Activated effector memory CD4-positive, alpha-beta T cell treated with Interleukin-2 at 50 U/mL for 16 hours (primary cell): ENCODE measurements at regions not wholly inside any gene's neighbourhood (a gene's known extent, or its start where the extent isn't known, plus 50 kb on each side); places are given as distances from the start of the nearest gene placed in this dataset.

Experiments
- DNase-seq: peaks from one replicate; pipeline ENCODE4 v3.0.0-alpha.2; 2020

- no peak for DNase-seq
These were observed 101.1 kb upstream of the FRY start for GRCh38 chr13:31930490-31930889.

- no peak for DNase-seq
These were observed 100.6 kb upstream of the FRY start for GRCh38 chr13:31930901-31931522.

DNA sequence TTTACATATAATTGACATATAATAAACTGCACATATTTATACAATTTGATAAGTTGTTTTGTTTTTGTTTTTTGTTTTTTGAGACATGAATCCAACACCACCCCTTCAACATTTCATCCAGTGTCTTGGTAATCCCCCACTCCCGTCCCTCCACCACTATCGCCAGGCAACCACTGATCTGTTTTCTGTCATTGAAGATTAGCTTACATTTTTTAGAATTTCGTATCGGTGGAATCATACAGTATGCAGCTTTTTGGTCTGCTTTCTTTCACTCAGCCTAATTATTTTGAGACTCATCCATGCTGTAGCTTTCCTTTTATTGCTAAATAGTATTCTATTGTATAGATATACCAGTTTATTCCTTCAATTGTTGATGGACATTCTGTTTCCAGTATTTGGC is 94.1 kb upstream of the FRY start:
- DNase-seq: no peak

GRCh38 chr13:31940076-31940475 is 91.5 kb upstream of the FRY start:
- no peak for DNase-seq

DNA sequence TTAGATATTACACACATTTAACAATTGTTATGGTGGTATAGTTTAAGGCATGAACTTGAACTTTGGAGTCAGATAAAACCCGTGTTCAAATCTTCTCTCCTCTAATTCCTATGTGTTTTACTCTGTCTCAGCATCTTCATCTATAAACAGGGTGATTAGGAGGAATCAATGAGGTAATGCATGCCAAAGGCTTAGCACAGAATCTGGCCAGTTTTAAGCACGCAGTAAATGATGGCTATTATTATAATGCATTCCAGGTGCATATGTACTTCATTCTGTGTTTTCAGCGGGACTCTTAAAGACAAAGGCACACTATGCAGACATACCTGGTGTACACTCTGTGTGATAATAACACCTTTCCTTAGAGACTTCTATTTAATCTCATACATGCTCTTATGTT is 88.0 kb upstream of the FRY start:
- DNase-seq: no peak

- no peak for DNase-seq
These were observed 87.1 kb upstream of the FRY start for GRCh38 chr13:31944262-31945160.

DNA sequence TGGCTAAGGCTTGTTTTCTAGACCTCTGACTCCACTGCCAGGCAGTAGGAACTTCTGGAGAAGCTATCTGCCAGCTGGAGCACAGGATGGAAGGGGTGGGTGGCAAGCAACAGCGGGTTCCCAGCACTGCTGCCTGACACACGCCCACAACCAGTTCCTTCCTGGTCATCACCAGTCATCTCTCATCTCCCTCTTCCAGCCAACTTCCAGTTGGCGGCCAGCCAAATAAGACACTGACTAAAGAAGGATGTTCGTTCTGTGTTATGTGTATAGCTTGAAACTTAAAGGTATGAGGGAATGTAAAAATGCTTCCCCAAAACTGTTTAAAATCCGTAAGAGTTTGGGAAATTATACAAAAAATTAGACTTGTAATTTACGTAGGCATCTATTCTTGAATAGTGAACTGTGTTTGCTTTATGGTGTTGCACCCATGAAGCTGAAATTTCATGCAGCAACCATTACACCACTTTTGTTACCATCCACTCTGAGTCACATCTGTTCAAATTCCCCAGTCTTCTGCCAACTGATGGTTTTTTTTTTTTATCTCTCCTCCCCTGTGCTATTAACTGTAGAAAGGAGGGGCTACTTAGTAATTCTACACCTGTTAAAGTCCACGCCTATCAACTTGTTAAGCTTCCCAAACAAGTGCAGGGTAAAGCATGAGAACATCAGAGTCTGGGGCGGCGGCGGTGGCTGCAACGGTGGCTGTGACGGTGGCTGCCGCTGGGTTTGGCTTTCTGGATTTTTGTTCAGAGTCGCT is 86.2 kb upstream of the FRY start:
- DNase-seq: no peak

- no peak for DNase-seq
These were observed 85.3 kb upstream of the FRY start for GRCh38 chr13:31946091-31946770.

DNA sequence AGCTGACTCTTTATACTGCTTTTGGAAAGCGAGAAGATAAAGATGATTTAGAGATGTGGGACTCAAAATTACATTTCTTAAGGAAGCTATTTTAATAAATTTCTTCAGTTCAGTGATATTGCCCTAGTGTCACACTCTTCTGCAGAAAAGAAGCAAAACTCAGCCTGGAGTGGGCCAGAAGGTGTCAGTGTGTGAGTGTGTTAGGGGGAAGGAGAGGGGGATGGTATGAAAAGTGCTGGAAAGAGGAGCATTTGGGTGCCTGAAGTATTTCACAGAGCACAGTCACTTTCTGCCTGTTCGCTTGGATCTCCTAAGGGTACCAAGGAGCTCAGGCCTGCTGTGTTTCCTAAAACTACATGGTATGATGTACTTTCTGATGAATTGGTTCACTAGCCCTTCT is 84.5 kb upstream of the FRY start:
- DNase-seq: no peak

GRCh38 chr13:31947506-31947905 is 84.1 kb upstream of the FRY start:
- DNase-seq: no peak

DNA sequence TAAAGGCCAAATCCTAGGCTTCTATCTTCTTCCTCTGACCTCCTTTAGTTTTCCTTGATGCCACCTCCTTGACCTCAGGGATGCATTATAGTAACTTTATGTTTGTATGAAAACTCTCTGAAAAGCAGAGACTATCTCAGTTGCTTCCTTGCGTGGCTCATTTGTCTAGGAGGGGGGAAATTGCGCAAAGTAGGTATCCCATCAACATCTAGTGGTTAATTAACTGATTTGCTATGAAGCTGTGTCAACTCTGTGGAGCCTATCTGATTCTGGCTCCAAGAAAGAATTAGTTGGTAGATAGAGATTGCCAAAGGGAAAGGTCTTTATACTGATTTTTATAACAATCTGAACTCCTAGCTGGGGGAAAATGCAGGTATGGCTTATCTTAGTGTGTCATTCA is 82.1 kb upstream of the FRY start:
- DNase-seq: no peak

GRCh38 chr13:31950111-31950815 is 81.3 kb upstream of the FRY start:
- no peak for DNase-seq

DNA sequence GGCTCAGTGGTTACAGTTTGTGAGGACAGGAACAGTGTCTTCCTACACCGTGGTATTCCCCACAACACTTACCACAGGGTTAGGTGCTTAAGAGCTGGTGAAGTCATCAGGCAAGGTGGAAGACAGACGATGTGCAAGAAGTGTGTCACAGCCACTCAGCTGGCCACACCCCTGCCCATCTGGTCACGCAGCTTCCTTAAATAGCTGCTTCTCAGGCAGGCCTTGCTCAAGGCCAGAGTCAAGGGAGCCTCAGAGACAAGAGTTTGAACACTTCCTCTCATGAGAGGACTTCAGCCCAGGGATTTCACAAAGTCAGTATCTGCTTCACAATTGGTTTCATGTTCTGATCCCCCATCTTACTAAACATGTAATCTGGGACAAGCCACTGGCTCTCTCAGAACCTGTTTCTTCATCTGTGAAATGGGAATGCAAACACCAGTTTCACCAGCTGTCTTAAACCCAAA is 80.3 kb upstream of the FRY start:
- no peak for DNase-seq

DNA sequence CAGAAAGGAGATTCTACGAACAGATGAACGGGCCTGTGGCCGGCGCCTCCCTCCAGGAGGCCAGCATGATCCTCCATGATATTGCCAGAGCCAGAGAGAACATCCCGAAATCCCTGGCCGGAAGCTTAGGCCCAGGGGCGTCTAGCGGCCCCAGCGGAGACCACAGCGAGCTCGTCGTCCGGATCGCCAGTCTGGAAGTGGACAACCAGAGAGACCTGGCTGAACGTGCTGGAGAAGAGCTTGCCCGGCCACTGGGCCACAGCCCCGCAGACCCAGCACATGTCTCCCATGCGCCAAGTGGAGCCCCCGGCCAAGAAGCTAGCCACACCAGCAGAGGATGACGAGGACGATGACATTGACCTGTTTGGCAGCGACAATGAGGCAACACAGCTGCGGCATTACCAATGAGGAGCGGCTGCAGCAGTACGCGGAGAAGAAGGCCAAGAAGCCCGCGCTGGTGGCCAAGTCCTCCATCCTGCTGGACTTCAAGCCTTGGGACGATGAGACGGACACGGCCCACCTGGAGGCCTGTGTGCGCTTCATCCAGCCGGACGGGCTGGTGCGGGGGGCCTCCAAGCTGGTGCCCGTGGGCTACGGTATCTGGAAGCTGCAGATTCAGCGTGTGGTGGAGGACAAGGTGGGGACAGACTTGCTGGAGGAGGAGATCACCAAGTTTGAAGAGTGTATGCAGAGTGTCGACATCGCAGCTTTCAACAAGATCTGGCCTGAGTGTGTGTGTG is 78.8 kb upstream of the FRY start:
- DNase-seq: no peak

DNA sequence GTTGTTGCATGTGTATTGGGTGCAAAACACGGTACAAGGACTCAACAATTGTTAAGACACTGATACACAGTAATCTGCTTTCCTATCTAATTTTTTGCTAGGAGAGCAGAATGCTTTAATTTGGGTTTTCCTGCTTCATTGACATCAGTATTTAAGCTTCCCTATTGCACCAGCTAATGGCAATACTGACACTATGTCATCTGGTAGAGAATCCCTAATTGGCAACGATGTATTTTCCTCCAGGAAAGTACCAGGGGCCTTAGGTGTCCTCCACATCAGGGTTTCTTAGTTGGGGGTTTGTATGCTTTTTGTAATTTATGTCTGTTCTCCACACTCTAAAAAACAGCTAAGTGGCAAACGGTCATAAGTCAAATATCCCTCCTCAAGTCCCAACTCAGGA is 76.5 kb upstream of the FRY start:
- DNase-seq: no peak

DNA sequence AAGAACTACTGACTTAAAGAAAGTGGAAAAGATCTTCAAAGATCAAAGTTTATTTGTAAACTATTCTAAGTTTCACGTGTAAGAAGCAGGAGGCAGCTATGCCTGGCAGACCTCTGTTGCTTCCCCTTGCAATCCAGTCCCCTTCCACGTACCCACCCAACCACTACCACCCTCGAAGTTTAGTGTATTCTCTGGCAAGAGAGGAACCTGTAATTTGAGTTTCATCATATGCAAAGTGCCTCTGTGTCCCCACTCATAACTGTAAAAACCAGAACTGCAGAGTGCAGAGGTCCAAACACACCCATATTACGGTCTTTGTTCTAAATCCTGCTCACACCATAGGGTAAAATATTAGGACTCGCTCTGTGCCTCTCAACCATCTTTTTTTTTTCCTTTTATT is 75.8 kb upstream of the FRY start:
- no peak for DNase-seq

DNA sequence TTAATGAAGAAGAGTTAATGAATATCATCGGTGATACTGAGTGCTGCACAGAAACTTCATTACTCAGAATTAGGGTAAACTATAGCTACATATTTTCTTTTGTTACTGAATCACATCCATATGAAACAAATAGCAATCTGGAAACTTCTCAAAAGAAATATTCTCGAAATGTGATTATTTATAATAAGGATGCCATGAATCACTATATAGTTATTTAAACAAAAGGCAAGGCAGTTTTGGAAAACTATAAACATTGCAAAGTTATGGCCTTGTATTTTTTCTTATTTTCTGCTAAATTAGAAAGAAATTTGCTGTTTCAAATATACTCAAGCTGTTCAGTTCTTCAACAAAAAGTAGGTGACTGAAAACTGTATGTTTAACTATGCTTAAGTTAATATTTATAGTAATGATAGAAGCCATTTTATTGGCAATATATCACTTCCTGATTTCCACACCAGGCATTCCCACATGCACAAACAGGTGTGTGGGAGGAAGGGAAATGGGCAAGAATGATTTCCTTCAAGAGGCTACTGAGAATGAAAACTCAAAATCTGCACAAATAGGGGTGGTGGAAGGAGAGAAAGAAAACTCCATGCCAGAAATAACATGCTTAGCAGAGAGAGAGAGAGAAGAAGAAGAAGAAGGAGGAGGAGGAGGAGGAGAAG is 74.5 kb upstream of the FRY start:
- no peak for DNase-seq

DNA sequence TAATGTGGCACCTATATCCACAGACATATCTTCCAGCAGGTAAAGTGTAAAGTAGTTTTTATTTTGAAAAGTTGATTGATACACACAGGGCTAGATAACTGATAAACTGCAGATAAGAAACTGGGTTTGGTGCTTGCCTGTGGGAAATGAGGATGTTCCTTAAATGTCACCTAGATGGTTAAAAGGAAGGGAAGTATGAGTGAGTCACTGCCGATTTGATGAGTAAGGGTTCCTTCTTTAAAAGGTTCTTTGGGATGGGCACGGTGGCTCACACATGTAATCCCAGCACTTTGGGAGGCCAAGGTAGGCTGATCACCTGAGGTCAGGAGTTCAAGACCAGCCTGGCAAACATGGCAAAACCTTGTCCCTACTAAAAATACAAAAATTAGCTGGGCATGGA is 73.8 kb upstream of the FRY start:
- no peak for DNase-seq

- no peak for DNase-seq
These were observed 68.7 kb upstream of the FRY start for GRCh38 chr13:31962731-31963370.

GRCh38 chr13:31963631-31964030 is 67.9 kb upstream of the FRY start:
- DNase-seq: no peak

- no peak for DNase-seq
These were observed 67.4 kb upstream of the FRY start for GRCh38 chr13:31964168-31964567.
